IPS-18a (cell line): ENCODE measurements at regions not wholly inside any gene's neighbourhood (a gene's known extent, or its start where the extent isn't known, plus 50 kb on each side); places are given as distances from the start of the nearest gene placed in this dataset.
"Not testable (repeated sequence)": the region's sequence is repeated elsewhere in the genome, so short reads cannot be mapped to it uniquely, and the experiment has no call there.

Source experiments
- H3K27ac ChIP-seq: one replicate; pipeline ENCODE4 v1.5.1; 2013; ENCODE audit warnings: low read length
- H3K27me3 ChIP-seq: one replicate; pipeline ENCODE4 v1.6.1; 2013; ENCODE audit warnings: mild to moderate bottlenecking, low read length; ENCODE audit not compliant: control insufficient read depth, insufficient read depth
- H3K36me3 ChIP-seq: one replicate; pipeline ENCODE4 v1.6.1; 2013; ENCODE audit warnings: low read depth, low read length; ENCODE audit not compliant: control insufficient read depth
- H3K4me1 ChIP-seq: one replicate; pipeline ENCODE4 v1.6.1; 2013; ENCODE audit warnings: low read depth, low read length; ENCODE audit not compliant: control insufficient read depth
- H3K4me3 ChIP-seq: one replicate; pipeline ENCODE4 v1.5.1; 2013; ENCODE audit warnings: low read length
- H3K9ac ChIP-seq: one replicate; pipeline ENCODE4 v1.6.1; 2013; ENCODE audit warnings: mild to moderate bottlenecking, low read length, moderate library complexity
- H3K9me3 ChIP-seq: one replicate; pipeline ENCODE4 v1.6.1; 2013; ENCODE audit warnings: low read depth, low read length; ENCODE audit not compliant: control insufficient read depth

GRCh38 chr13:81146576-81146975 lies 805.6 kb upstream of the SPRY2 start:
- H3K4me1 ChIP-seq, result peaks cover 19% of the 10 kb centered on the region
- H3K27ac ChIP-seq, H3K9ac ChIP-seq, H3K36me3 ChIP-seq, H3K4me3 ChIP-seq, H3K27me3 ChIP-seq, H3K9me3 ChIP-seq: not testable (repeated sequence)

- H3K9ac ChIP-seq, result no peak overlapping the region
- no peaks in the 10 kb centered on the region for H3K9me3 ChIP-seq
- no peaks in the 10 kb centered on the region for H3K27me3 ChIP-seq
- peaks cover 44% of the 10 kb centered on the region for H3K4me1 ChIP-seq
- H3K27ac ChIP-seq, result no peak overlapping the region
- H3K4me3 ChIP-seq, result no peak overlapping the region
- H3K36me3 ChIP-seq, result no peaks in the 10 kb centered on the region
Measured at GRCh38 chr13:81142306-81142999, 801.5 kb upstream of the SPRY2 start.

DNA sequence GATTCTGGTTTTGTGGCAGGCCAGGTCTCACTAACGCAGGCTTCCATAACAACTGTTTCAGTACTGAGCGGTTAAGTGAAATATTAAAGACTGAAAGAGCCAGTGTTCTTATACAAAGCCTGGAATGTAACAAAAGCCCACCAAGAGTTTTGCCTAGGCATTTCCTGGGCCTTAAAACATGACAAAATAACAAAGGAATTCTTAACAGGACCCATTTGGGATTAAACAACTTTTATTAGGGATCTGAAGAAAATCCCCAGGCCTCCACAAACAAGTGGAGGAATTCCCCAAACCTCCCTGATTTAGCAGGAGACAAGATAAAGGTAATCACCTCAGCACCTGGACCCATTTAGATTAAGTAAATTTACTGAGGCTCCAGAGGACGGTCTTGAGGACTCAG lies 799.7 kb upstream of the SPRY2 start:
- H3K9me3 ChIP-seq, result no peaks in the 10 kb centered on the region
- peak overlapping the region; percentile 1 for H3K27ac ChIP-seq

GRCh38 chr13:81139987-81140386 lies 799.1 kb upstream of the SPRY2 start:
- Histone ChIP-seq H3K4me1 (peaks cover 45% of the 10 kb centered on the region), H3K4me3 (no peak overlapping the region), H3K27ac (peak overlapping the region; percentile 1), H3K9ac (no peak overlapping the region), H3K9me3 (no peaks in the 10 kb centered on the region), H3K27me3 (no peaks in the 10 kb centered on the region), H3K36me3 (no peaks in the 10 kb centered on the region)

More for the DNA sequence above, 799.7 kb upstream of the SPRY2 start:
- H3K9ac ChIP-seq, result no peak overlapping the region
- no peaks in the 10 kb centered on the region for H3K27me3 ChIP-seq
- peak overlapping the region; percentile 12 for H3K4me3 ChIP-seq
- no peaks in the 10 kb centered on the region for H3K36me3 ChIP-seq
- peaks cover 45% of the 10 kb centered on the region for H3K4me1 ChIP-seq

- no peak overlapping the region for H3K4me3 ChIP-seq
- H3K36me3 ChIP-seq, result no peaks in the 10 kb centered on the region
- peaks cover 38% of the 10 kb centered on the region for H3K4me1 ChIP-seq
- no peak overlapping the region for H3K27ac ChIP-seq
- no peaks in the 10 kb centered on the region for H3K27me3 ChIP-seq
- no peak overlapping the region for H3K9ac ChIP-seq
- no peaks in the 10 kb centered on the region for H3K9me3 ChIP-seq
Measured at GRCh38 chr13:81138353-81138980, 797.5 kb upstream of the SPRY2 start.

DNA sequence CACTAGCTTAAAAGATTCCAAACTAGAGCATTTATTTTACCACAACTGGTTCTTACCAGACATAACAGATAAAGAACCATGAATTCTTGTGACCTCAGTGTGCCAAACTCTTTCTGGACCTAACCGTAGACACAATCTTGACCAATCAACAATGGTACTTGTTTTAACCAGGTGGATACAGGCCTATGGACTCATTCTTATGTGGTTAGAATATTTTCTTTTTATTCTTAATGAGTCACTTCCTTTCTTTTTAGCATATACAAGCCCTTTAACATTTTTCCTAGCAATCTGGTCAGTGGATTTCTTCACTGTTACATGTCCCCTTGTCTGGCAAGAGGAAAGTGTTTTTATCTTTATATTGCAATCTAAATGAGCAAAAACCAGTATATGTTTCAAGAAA lies 792.1 kb upstream of the SPRY2 start:
- Histone ChIP-seq H3K9ac (no peak overlapping the region), H3K27me3 (no peaks in the 10 kb centered on the region), H3K36me3 (no peaks in the 10 kb centered on the region), H3K27ac (no peak overlapping the region), H3K4me1 (peaks cover 4% of the 10 kb centered on the region), H3K9me3 (peaks cover 3% of the 10 kb centered on the region), H3K4me3 (no peak overlapping the region)

- H3K9me3 ChIP-seq, result no peaks in the 10 kb centered on the region
- H3K4me3 ChIP-seq, result no peak overlapping the region
- no peak overlapping the region for H3K27ac ChIP-seq
- no peaks in the 10 kb centered on the region for H3K36me3 ChIP-seq
- H3K9ac ChIP-seq, result no peak overlapping the region
- H3K4me1 ChIP-seq, result no peaks in the 10 kb centered on the region
- no peaks in the 10 kb centered on the region for H3K27me3 ChIP-seq
Measured at GRCh38 chr13:81117416-81117815, 776.5 kb upstream of the SPRY2 start.

- Histone ChIP-seq H3K9me3 (no peaks in the 10 kb centered on the region), H3K4me1 (no peaks in the 10 kb centered on the region), H3K27ac (no peak overlapping the region), H3K36me3 (no peaks in the 10 kb centered on the region), H3K4me3 (no peak overlapping the region), H3K27me3 (no peaks in the 10 kb centered on the region), H3K9ac (no peak overlapping the region)
Measured at GRCh38 chr13:81116461-81117282, 775.7 kb upstream of the SPRY2 start.

DNA sequence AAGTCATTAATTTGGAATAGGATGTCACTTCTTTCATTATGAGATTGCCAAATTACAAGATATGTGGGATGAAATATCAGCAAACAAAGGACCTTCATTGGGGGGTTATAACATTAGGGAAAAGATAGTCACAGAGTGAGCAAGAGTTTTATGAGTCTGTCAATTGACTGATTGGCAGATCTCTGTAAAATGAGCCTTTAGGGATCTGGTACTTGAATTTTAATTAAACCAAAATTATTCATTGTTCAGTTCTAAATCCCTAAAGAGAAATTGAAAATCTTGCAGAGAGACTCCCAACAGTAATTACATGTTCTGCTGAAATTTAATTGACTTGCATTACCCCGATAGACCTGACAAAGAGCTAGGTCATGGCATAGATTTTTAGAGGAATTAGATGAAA lies 768.1 kb upstream of the SPRY2 start:
- H3K9me3 ChIP-seq, result no peaks in the 10 kb centered on the region
- H3K4me1 ChIP-seq, result no peaks in the 10 kb centered on the region
- no peak overlapping the region for H3K4me3 ChIP-seq
- H3K27ac ChIP-seq, result no peak overlapping the region
- H3K27me3 ChIP-seq, result no peaks in the 10 kb centered on the region
- H3K9ac ChIP-seq, result no peak overlapping the region
- H3K36me3 ChIP-seq, result no peaks in the 10 kb centered on the region

GRCh38 chr13:81106348-81106747 lies 765.4 kb upstream of the SPRY2 start:
- Histone ChIP-seq H3K9ac (no peak overlapping the region), H3K36me3 (no peaks in the 10 kb centered on the region), H3K9me3 (no peaks in the 10 kb centered on the region), H3K27me3 (no peaks in the 10 kb centered on the region), H3K27ac (no peak overlapping the region), H3K4me1 (no peaks in the 10 kb centered on the region), H3K4me3 (no peak overlapping the region)

DNA sequence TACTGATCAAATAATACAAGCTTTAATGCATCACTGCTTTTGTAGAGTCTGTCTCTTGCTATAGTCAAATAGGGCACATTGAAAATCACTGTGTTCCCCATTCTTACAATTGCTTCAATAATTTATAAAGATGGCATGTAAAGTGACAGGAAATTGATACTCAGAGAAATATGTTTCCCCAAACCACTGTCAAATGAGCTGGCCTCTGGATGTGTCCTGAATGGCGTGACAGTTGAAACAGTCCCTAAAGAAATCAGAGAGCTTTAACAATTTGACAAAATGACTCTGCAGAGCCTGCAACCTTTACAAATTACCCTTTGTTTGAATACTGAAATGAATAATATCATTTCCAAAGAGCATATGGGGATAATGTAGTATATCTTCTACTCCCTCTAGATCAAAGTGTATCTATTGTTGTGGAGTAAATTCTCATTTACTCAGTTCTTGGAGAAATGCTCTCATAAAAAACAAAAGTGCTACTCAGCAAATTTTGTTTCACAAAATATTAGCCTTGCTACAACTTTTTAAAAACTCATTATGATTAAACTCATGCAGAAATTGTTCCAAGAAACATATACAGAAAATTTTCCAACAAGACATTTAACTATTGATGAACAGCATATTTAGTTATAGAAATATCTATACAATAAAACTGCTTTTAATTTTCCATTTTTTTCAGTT lies 763.2 kb upstream of the SPRY2 start:
- Histone ChIP-seq H3K4me1 (no peaks in the 10 kb centered on the region), H3K4me3 (no peak overlapping the region), H3K36me3 (no peaks in the 10 kb centered on the region), H3K9me3 (no peaks in the 10 kb centered on the region), H3K9ac (no peak overlapping the region), H3K27me3 (no peaks in the 10 kb centered on the region), H3K27ac (no peak overlapping the region)
